Kidney capillary endothelial cell (primary cell): ENCODE measurements at regions not wholly inside any gene's neighbourhood (a gene's known extent, or its start where the extent isn't known, plus 50 kb on each side); places are given as distances from the start of the nearest gene placed in this dataset.
"Not testable (repeated sequence)": the region's sequence is repeated elsewhere in the genome, so short reads cannot be mapped to it uniquely, and the experiment has no call there.

ENCODE experiments used
- DNase-seq: peaks from one replicate; pipeline ENCODE4 v3.0.0-alpha.2; 2018; ENCODE audit warnings: low spot score

DNA sequence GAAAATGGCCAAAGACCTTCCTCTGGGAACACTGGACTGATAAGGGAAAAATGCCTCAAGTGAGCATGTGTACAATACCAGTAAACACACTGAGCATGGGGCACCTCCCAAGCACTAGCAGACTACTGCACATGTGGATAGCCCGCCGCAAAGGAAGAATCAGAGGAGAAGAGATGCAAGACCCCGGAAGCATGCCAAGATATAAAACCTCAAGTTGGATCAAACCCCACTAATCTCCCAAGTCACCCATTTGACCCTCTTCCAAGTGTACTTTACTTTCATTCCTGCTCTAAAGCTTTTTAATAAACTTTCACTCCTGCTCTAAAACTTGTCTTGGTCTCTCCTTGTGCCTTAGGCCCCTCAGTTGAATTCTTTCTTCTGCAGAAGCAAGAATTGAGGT, 121.1 kb upstream of the PLAAT1 start:
- no peak for DNase-seq

DNA sequence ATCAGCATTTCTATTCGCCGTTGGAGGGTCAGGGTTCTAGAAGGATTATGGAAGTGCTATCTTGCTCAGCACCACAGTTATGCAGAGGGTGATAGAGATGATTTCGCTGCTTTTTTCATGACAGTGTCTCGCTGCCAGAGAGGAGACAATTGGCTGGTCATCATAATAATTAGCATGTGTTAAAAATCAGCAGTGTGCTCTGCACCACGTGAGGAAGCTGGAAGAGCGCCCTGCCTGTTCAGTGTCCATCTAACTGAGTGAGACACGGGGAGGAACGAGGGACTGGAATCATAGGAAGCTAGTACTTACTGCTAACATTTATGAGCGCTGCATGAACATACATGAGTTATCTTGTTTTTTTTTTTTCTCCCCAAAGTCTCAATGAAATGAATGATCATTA, 116.2 kb upstream of the PLAAT1 start:
- DNase-seq, result no peak

DNA sequence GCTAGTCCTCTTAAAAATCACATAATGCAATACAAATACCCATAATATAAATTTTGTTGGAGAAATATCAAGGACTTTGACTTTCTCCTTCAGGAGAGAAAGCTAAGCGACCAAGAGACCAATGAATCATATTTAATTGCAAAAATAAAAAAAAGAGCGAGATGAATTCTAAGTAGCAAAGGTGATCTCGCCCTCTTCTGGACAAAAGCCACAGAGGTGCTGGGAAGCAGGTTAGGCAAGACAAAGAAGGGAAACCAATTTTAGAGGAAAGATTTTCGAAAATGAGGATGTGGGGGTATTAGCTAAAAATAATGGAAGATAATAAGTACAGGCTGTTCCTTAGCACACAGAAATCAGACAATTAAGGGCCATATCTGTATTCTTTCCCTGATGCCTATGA, 111.4 kb upstream of the PLAAT1 start:
- DNase-seq, result no peak

DNA sequence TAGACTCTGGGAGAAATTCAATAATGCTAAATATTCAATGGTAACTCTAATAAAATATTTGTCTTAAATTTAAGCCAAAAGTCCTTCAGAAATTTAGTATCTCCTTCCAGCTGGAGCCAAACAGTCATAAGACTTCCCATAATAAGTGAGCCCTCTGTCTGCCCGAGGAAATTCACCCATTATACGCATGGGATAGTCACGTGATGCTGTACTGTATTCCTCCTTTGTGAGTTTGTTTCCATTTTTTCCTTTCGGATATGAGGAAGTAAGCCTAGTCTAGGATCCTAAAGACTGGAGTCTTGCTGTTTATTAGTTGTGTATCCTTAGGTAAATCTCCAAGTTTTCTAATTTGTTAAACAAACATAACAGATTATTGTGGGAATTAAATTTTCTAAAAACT, 110.4 kb upstream of the PLAAT1 start:
- no peak for DNase-seq

DNA sequence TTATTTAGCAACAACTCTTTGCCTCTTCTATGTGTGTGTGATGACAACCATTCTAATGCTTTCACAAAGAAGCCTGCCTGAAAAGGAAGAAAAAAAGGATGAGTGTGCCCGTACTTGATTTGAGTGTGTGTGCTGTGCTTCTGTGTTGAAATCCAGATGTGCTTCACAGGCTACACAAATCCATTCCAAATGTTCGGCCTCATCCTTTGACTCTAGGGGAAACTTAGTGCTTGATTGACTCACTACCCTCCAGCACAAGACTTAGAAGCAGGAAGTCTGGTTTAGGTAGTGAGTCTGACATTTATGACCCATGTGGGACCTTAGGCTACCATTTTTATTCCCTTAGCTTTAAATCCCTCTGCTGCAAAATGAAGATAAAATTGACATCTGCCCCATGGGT, 108.8 kb upstream of the PLAAT1 start:
- no peak for DNase-seq

DNA sequence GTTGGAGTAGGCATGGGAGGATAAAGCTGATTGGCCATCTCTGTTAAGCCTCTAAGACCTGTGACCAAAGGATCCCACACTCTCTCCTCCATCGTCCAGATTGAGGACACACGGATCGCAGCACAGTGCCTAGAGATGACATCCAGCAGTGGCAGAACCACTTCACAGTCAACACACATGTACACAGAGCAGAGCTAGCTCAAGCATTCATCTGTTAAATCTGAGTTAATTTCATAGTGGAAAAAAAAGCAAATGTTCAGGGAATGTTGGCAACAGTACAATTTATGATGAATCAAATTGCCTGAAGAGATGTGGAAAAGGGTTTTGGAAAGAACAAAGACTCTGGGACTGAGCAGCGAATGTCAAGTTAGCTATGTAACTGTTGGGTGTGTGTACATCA, 108.1 kb upstream of the PLAAT1 start:
- DNase-seq, result no peak

DNA sequence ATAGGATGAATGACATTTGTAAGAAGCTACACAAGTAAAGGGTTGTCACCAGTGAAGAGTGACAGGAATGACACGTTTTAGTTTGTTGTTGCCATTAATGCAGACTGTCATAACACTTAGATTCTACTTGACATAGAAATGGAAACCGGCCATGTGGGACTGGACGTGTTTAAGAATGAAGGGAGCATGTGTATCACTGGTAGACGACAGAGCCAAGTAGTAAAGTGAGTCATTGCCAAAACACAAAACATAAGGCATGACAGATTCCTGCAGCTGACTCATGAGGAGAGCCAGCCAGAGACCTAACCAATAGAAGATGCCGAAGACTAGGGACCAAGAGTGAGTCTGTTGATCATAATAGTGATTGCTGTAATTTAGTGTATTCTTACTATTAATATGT, 106.2 kb upstream of the PLAAT1 start:
- peak; percentile 48 for DNase-seq

DNA sequence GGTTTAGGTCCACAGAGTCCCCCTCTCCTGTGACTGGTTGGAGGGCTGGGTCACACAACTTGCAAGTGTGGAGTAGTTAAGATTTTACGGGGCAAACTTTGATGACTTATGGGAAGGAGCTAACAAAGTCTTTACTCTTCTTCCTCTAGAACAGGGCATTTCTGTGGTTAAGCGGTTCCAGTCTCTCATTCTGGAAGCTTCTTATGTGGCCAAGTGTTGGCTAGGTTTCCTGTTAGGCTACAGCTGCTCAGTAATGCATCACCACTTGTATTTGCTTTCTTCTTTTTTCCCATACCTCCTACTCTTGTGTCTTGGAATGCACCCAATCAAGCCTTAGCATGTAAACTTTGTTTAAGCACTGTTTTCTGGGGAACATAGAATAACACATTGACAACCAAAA, 100.6 kb upstream of the PLAAT1 start:
- DNase-seq, result no peak

DNA sequence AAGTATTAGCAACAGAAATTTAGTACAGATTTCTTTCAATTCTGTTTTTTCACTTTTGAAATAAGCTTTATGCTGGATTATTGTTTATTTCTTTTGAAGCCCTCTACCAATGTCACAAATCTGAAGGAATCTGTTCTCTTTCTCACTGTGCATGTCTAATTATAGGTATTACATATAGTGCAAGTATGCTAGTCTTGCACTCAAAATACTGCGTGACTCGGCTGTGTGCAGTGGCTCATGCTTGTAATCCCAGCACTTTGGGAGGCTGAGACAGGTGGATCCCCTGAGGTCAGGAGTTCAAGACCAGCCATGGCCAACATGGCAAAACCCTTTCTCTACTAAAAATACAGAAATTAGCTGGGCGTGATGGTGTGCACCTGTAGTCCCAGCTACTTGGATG, 95.8 kb upstream of the PLAAT1 start:
- no peak for DNase-seq

DNA sequence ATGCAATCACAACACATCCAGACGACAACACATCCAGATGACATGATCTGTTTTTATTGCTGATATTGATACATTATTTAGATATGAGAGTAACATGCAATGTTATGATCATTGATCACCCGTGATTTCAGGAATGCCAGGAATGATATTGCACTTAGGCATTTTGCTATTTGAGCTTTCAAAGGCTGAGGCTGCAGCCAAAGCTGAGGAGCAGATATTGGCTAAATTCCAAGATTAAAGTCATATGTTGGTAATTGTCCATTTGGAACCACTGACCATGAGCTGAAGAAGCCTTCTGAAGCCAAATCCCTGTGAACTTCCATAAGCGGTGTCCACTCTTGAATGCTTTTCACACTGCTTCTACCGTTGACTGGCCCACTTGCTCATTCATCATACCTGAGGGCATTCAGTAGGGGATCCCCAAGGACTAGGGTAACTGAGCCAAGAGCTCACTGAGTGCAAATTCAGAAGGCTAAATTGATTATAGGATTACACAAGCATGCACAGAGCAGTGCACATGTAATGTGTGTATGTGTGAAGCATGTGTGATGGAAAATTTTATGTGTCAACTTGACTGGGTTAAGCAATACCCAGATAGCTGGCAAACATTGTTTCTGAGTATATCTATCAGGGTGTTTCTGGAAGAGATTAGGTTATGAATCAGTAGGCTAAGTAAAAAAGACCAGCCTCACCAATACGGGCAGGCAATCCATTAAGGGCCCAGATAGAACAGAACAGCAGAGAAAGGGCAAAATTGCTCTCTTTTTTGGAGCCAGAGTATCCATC, 92.1 kb upstream of the PLAAT1 start:
- no peak for DNase-seq

DNA sequence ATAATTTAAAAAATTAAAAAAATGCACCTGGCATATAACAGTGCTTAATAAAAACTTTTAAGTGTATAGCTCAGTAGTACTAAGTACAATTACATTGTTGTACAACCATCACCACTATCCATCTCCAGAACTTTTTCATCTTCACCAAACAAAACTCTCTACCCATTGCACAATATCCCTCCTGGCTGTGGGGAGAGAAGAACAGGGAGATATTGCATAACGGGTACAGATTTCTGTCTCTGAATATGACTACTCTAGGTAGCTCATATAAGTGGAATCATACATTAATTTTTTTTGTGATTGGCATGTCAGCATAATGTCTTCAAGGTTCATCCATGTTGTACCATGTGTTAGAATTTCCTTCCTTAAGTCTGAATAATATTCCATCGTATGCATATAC, 91.0 kb upstream of the PLAAT1 start:
- no peak for DNase-seq

DNA sequence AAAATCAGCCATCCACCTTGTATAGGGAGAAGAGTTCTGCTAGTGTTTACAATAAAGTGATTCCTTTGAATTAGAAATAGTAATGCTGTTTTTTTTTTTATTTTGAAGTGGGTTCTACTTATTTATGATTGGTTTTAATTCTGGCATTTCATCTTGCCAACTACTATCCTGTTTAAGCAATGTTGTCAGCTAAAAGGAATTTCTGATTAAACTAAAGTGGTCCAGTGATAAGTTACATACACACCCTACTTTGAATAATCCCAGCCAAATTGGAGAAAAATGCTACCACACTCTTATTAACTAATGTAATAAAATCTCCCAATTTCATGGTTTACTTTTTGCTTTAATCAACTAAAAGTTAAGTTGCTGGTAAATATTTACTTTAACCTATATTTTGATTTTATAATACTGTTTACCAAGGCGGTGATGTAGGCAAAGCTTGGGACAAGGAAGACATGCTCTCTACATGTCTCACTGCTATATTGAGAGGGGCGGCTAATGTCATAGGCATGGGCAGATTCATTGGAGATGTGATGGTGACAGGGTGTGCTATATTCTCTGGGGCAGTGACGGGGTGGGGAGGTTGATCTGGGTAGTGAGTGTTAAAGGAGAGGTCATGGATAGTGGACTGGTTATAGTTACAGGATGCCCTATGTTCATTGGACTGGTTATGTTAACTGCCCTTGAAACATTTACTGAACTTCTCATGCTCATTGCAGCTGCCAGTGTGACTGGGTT, 85.8 kb upstream of the PLAAT1 start:
- not testable (repeated sequence) for DNase-seq

DNA sequence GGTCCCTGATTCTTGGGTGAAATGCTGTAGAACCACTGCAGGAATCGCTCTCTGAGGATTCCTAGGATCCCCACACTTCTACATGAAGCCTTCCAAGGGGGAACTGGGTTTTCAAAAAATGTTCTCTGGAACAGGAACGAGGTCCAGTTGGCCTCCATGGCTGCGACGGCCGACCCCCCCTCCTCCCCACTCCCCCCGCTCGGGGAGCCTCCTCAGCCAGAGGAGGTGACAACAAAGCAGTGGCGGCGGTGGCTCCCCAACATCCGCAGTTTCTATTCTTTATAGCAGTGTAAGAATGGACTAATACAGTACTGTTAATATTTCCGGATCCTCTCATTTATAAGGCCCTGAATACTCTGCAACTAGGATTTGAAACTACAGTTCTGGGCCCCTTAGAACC, 84.0 kb upstream of the PLAAT1 start:
- no peak for DNase-seq

DNA sequence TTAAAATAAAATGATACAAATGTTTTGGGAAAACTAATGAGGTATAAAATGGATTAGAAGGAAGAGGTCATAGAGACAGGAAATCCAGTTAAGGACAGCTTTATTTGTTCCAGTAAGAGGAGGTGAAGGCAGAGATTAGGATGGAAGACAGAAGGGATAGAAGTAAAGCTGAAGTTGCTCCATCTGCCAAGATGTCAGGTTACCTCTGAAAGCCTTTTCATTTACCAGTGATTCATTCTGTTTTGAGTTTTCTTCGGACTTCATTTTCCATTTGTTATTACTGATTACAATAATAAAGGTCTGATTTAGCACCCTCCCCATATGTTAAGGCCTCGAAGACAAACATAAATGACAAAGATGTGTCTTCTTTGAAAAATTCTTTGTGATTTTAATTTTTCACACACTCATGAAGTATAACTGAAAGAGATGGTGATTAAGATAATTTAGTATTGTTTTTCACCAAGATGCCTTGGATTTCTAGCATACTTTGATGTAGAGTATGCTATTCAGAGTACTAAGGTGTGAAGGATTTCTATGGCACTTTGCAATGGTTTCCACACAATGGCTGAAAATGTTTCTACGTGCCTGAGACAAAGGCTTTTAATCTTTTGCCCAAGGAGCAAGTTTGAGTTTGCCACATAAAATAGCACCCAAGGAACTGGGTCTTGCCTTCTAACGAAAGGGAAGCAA, 75.4 kb upstream of the PLAAT1 start:
- no peak for DNase-seq

DNA sequence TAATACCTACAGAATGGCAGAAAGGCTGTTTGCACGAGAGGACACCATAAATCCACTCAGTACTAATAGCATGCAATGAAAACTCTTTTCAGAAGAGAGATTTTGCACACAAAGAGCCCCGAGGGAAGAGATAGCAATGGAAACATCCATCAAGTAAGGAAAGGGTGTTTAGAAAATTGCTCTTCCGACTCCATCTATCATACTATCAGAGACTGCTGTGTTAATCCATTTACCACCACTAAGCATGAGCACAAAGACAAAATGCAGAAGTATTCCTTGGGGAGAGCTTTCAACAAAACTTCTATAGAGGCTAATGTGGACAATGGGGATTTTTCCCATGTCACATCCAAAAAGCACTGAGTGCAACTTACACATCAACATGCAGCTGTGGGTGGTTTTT, 72.1 kb upstream of the PLAAT1 start:
- DNase-seq, result no peak

DNA sequence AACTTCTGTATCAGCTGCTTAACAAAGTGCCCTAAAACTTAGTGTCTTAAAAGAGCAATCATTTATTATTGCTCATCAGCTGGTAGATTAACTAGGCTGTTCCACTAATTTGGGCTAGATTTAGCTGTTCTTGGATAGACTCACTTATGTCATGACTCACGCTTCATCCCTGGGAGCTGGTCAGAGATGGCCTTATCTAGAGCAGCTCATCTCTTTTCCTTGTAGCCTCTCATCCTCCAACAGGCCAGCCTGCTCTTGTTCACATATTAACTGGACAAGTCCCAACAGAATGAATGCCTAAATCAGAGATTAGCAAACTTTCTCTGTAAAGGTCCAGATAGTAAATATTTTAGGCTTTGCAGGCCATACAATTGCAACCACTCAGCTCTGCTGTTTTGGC, 66.9 kb upstream of the PLAAT1 start:
- no peak for DNase-seq

DNA sequence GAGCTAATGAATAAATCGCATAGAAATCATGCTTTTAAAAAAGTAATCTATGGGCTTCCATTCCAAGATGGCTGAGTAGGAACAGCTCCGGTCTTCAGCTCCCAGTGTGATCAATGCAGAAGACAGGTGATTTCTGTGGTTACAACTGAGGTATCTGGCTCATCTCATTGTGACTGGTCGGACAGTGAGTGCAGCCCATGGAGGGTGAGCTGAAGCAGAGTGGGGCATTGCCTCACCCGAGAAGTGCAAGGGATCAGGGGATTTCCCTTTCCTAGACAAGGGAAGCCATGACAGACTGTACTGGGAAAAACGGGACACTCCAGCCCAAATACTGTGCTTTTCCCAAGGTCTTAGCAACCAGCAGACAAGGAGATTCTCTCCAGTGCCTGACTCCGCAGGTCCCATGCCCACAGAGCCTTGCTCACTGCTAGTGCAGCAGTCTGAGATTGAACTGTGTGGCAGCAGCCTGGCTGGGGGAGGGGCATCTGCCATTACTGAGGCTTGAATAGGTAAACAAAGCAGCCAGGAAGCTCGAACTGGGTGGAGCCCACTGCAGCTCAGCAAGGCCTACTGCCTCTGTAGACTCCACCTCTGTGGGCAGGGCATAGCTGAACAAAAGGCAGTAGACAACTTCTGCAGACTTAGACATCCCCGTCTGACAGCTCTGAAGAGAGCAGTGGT, 61.5 kb upstream of the PLAAT1 start:
- not testable (repeated sequence) for DNase-seq

DNA sequence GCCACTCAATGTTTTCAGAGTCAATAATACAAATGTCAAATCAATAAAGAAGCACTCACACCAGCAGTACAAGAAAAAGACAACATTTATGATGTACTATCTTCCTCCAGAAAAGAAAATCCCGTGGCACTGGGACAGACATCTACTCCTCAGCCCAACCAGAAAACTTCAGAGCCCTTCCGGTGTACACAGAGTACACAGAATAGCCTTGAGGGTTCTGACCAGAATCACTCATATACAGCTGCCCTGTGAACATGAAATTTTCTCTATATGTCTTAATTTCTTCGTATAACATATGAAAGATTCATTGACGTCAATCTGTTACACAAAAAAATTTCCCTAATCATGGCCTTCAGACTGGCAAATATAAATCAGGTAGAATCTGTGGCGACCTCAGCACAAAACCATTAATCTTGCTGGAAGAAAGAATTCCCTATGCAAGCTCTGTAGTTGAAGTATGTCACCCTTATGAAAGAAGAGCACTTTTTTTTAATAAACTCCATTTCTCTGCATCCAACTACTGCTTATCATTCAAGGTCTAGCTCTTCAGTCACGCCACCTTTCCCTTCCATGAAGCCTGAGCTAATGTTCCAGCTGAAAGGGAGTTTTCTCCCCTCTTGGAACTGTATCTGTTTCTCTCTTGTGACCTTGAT, 53.8 kb upstream of the PLAAT1 start:
- no peak for DNase-seq

DNA sequence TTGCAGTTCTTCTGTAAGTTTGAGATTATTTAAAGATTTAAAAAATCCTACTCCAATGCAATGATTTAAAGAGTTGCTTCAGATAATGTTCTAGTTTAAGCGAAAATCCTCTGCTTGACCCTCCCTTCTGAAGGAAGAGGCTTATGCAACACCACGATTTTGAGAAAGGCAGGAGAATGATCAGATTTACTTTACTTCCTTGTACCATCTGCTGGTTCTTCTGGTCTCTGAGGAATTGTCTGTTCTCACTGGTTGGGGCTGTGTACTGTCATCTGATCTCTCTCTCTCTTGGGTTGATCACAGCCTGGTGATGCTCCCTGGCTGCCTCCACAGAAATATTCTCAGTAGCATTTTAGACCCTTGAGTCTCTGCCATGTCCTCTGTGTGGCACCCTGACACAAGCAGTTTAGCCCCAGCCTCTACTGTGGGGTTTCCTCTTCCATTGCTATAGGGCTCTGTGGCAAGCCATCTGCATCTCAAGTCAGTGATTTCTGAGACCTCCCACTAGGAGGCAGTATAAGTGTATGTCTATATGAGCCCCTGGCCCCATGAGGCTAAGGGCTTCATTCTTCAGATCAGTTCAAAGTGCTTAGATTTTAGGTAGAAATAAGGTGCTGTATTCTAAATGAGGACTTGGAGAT, 50.8 kb upstream of the PLAAT1 start:
- peak; percentile 61 for DNase-seq
